ENCODE measurements at regions not wholly inside any gene's neighbourhood (a gene's known extent, or its start where the extent isn't known, plus 50 kb on each side); places are given as distances from the start of the nearest gene placed in this dataset.

DNA sequence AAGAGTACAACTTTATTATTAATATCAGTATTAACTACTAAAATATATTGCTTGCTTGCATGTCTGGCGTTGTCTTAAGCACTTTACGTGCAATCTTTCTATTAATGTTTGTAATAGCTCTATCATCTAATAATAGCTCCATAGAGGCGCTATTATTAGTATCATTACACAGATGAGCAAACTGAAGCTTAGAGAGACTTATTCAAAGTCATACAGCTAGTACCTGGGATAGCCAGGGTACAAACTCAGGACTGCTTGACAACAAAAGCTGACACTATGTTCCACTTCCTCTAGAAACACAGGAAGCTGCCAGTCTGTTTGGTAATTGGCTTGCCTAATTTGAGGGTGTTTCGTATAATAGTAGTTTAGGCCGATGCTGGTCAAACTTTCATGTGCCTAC, 523.2 kb downstream of the RMST start:
- TF ChIP-seq CTCF (IDR thresholded peaks at IDR 0.05) (no peak), EZH2phosphoT487 (IDR thresholded peaks at IDR 0.05; ENCODE audit: borderline replicate concordance, low read depth) (no peak), POLR2AphosphoS5 (IDR thresholded peaks at IDR 0.05; ENCODE audit: low read depth, low read length) (no peak), MXI1 (IDR thresholded peaks at IDR 0.05; ENCODE audit: low read depth, low read length) (no peak), NFIC (IDR thresholded peaks at IDR 0.05; ENCODE audit: borderline replicate concordance) (no peak), TAF1 (IDR thresholded peaks at IDR 0.05; ENCODE audit: borderline replicate concordance, low read depth, low read length) (no peak), YY1 (IDR thresholded peaks at IDR 0.05; ENCODE audit: low read depth) (no peak), RXRA (IDR thresholded peaks at IDR 0.05; ENCODE audit: borderline replicate concordance, low read depth) (no peak), REST (IDR thresholded peaks at IDR 0.05; ENCODE audit: low read depth, low read length) (no peak), RAD21 (IDR thresholded peaks at IDR 0.05; ENCODE audit: low read length) (no peak)

Measured in SK-N-SH (cell line).